ENCODE measurements at regions not wholly inside any gene's neighbourhood (a gene's known extent, or its start where the extent isn't known, plus 50 kb on each side); places are given as distances from the start of the nearest gene placed in this dataset.

GRCh38 chr17:22142091-22142490 is 449.8 kb downstream of the KCNJ18 start:
- TF ChIP-seq POLR2AphosphoS5 (IDR thresholded peaks at IDR 0.05; ENCODE audit: borderline replicate concordance, low read depth, low read length) (no peak), EZH2 (IDR thresholded peaks at IDR 0.05) (no peak), FOXP2 (optimal IDR thresholded peaks at IDR 0.05; ENCODE audit: control extremely low read depth, extremely low read length, insufficient read depth) (no peak)
